Mesenteric fat pad (tissue), 1 donor: ENCODE measurements at regions not wholly inside any gene's neighbourhood (a gene's known extent, or its start where the extent isn't known, plus 50 kb on each side); places are given as distances from the start of the nearest gene placed in this dataset.

Source experiments
- DNase-seq: peaks from one replicate; pipeline ENCODE4 v3.0.0-alpha.2; 2020; ENCODE audit warnings: low spot score
- donor health status: DM: yes; HTN: yes; CAD: no.

GRCh38 chr1:234940841-234941240 lies 187.8 kb downstream of the TOMM20 start:
- DNase-seq = peak; percentile 45

GRCh38 chr1:234938924-234939323 lies 189.7 kb downstream of the TOMM20 start:
- peak; percentile 30 for DNase-seq

GRCh38 chr1:234938135-234938534 lies 190.5 kb downstream of the TOMM20 start:
- DNase-seq = no peak

- DNase-seq = no peak
Observed at GRCh38 chr1:234936612-234937389, 191.8 kb downstream of the TOMM20 start.

- DNase-seq = peak; percentile 4
Observed at GRCh38 chr1:234934611-234935033, 194.0 kb downstream of the TOMM20 start.

GRCh38 chr1:234933475-234933874 lies 195.2 kb downstream of the TOMM20 start:
- peak; percentile 81 for DNase-seq

- peak; percentile 72 for DNase-seq
Observed at GRCh38 chr1:234932511-234933430, 195.9 kb downstream of the TOMM20 start.

- DNase-seq = peak; percentile 45
Observed at GRCh38 chr1:234932106-234932505, 196.5 kb downstream of the TOMM20 start.

GRCh38 chr1:234931404-234931973 lies 197.1 kb downstream of the TOMM20 start:
- peak; percentile 67 for DNase-seq

- peak; percentile 20 for DNase-seq
Observed at GRCh38 chr1:234929369-234929768, 199.3 kb downstream of the TOMM20 start.

- DNase-seq = peak; percentile 41
Observed at GRCh38 chr1:234928642-234929041, 200.0 kb downstream of the TOMM20 start.

GRCh38 chr1:234927971-234928640 lies 200.5 kb downstream of the TOMM20 start:
- DNase-seq = peak; percentile 37

GRCh38 chr1:234927312-234927970 lies 201.2 kb downstream of the TOMM20 start:
- DNase-seq = peak; percentile 86

- peak; percentile 75 for DNase-seq
Observed at GRCh38 chr1:234926559-234927311, 201.9 kb downstream of the TOMM20 start.

GRCh38 chr1:234926264-234926558 lies 202.4 kb downstream of the TOMM20 start:
- no peak for DNase-seq

- peak; percentile 9 for DNase-seq
Observed at GRCh38 chr1:234925440-234926263, 203.0 kb downstream of the TOMM20 start.

- DNase-seq = peak; percentile 72
Observed at GRCh38 chr1:234924450-234925355, 203.9 kb downstream of the TOMM20 start.

GRCh38 chr1:234923626-234924025 lies 205.0 kb downstream of the TOMM20 start:
- peak; percentile 51 for DNase-seq
